ENCODE measurements at regions not wholly inside any gene's neighbourhood (a gene's known extent, or its start where the extent isn't known, plus 50 kb on each side); places are given as distances from the start of the nearest gene placed in this dataset.

- ATAC-seq, result no peak
- WGBS, 4 donors, result 87 to 92% (median 90%) methylated on average over 3 of the region's 3 CpGs
- no peak for DNase-seq
Measured at GRCh38 chr4:13316354-13316753, 167.8 kb downstream of the RAB28 start.

DNA sequence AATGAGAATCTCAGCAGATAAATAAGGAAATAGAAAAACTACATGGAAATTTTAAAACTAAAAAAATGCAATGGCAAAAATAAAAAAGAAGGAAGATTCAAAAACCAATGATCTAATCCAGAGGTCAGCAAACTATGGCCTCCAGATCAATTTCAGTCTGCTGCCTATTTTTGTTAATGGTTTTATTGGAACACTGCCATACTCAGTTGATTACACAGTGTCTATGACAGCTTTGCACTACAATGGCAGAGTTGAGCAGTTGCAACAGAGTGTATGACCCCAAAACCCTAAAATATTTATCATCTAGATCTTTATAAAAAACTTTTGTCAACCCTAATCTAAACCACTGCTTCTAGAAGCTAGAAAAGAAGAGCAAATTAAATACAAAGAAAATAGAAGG lies 170.3 kb downstream of the RAB28 start:
- Histone ChIP-seq H3K4me1 (no peaks in the 10 kb centered on the region), H3K27me3 (no peaks in the 10 kb centered on the region), H3K4me3 (no peak overlapping the region), H3K36me3 (no peaks in the 10 kb centered on the region), H3K9me3 (peaks cover 0 to 4% (median 0%) of the 10 kb centered on the region in 12 donors), H3K27ac (no peak overlapping the region)
- DNase-seq (no peak), ATAC-seq (peak in 1 of 4 donors; percentile 55)
- intact Hi-C loops (cut with DNase I), result no loop called here
- TF ChIP-seq, protein P1, sequence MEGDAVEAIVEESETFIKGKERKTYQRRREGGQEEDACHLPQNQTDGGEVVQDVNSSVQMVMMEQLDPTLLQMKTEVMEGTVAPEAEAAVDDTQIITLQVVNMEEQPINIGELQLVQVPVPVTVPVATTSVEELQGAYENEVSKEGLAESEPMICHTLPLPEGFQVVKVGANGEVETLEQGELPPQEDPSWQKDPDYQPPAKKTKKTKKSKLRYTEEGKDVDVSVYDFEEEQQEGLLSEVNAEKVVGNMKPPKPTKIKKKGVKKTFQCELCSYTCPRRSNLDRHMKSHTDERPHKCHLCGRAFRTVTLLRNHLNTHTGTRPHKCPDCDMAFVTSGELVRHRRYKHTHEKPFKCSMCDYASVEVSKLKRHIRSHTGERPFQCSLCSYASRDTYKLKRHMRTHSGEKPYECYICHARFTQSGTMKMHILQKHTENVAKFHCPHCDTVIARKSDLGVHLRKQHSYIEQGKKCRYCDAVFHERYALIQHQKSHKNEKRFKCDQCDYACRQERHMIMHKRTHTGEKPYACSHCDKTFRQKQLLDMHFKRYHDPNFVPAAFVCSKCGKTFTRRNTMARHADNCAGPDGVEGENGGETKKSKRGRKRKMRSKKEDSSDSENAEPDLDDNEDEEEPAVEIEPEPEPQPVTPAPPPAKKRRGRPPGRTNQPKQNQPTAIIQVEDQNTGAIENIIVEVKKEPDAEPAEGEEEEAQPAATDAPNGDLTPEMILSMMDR (IDR thresholded peaks at IDR 0.05), result no peak
- TF ChIP-seq POLR2A (IDR thresholded peaks at IDR 0.05), result no peak

More at GRCh38 chr4:13316354-13316753, 167.8 kb downstream of the RAB28 start:
- TF ChIP-seq, protein P1 (IDR thresholded peaks at IDR 0.05), result no peak
- TF ChIP-seq POLR2A (IDR thresholded peaks at IDR 0.05), result no peak
- no peak overlapping the region for H3K27ac ChIP-seq
- no peaks in the 10 kb centered on the region for H3K36me3 ChIP-seq
- no peak overlapping the region for H3K4me3 ChIP-seq
- intact Hi-C loops (cut with DNase I), result no loop called here
- H3K27me3 ChIP-seq, result no peaks in the 10 kb centered on the region
- H3K9me3 ChIP-seq, result peaks cover 0 to 15% (median under 1%) of the 10 kb centered on the region in 12 donors
- H3K4me1 ChIP-seq, result no peaks in the 10 kb centered on the region

DNA sequence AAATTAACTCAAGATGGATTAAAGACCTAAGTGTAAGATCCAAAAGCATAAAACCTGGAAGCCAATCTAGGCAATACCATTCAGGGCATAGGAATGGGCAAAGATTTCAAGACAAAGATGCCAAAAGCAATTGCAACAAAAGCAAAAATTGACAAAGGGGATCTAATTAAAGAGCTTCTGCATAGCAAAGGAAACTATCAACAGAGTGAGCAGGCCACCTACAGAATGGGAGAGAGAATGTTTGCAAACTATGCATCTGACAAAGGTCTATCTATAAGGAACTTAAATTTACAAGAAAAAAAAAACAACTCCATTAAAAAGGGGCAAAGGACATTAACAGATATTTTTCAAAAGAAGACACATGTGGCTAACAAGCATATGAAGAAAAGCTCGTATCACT lies 171.9 kb downstream of the RAB28 start:
- Histone ChIP-seq H3K27me3 (no peaks in the 10 kb centered on the region), H3K9me3 (no peaks in the 10 kb centered on the region), H3K4me1 (no peaks in the 10 kb centered on the region), H3K36me3 (no peaks in the 10 kb centered on the region), H3K4me3 (no peak overlapping the region), H3K27ac (no peak overlapping the region)
- intact Hi-C loops (cut with DNase I), result no loop called here
- TF ChIP-seq, protein P1 (IDR thresholded peaks at IDR 0.05), result no peak
- no peak for TF ChIP-seq POLR2A (IDR thresholded peaks at IDR 0.05)
- 80 to 92% (median 85%) methylated on average over 1 of the region's 1 CpG for WGBS, 4 donors
- DNase-seq, result no peak
- ATAC-seq, result no peak

- TF ChIP-seq, protein P1 (IDR thresholded peaks at IDR 0.05), result no peak
- no peak for TF ChIP-seq POLR2A (IDR thresholded peaks at IDR 0.05)
- no peak for DNase-seq
- intact Hi-C loops (cut with DNase I), result no loop called here
Measured at GRCh38 chr4:13309751-13310150, 174.4 kb downstream of the RAB28 start.

More at GRCh38 chr4:13309751-13310150, 174.4 kb downstream of the RAB28 start:
- no peak overlapping the region for H3K4me3 ChIP-seq
- peaks cover 0 to 6% (median 0%) of the 10 kb centered on the region in 12 donors for H3K4me1 ChIP-seq
- ATAC-seq, result no peak
- H3K36me3 ChIP-seq, result no peaks in the 10 kb centered on the region
- WGBS, 4 donors, result 54 to 67% (median 56%) methylated on average over 2 of the region's 2 CpGs
- H3K27me3 ChIP-seq, result no peaks in the 10 kb centered on the region
- no peak overlapping the region for H3K27ac ChIP-seq
- H3K9me3 ChIP-seq, result no peaks in the 10 kb centered on the region

All from heart left ventricle (tissue), 16 donors.